RWPE1 (cell line): ENCODE measurements at regions not wholly inside any gene's neighbourhood (a gene's known extent, or its start where the extent isn't known, plus 50 kb on each side); places are given as distances from the start of the nearest gene placed in this dataset.
"Not testable (repeated sequence)": the region's sequence is repeated elsewhere in the genome, so short reads cannot be mapped to it uniquely, and the experiment has no call there.

Experiments used
- CTCF ChIA-PET: fragments of 350-600 bp; sonication (Branson Sonifier 250); formaldehyde crosslinking; extraction: SDS; loops from one replicate; lab custom pipeline; 2021; lab: Yijun Ruan, JAX
- POLR2A ChIA-PET: fragments of 400-600 bp; formaldehyde crosslinking; extraction: SDS; loops from one replicate; lab custom pipeline; 2020; ENCODE audit warnings: antibody characterized with exemption; ENCODE audit not compliant: low non-redundant PET; lab: Yijun Ruan, JAX
- DNase-seq: peaks from one replicate; pipeline ENCODE4 v3.0.0; 2012; ENCODE audit warnings: low spot score
- H3K27ac ChIP-seq: fragments of 450-650 bp; 2 replicates; pipeline ENCODE4 v1.5.1; 2017
- CTCF ChIP-seq: fragments of 450-650 bp; conservative IDR thresholded peaks from 2 replicates; pipeline ENCODE4 v1.5.1; 2017; ENCODE audit warnings: low read depth, mild to moderate bottlenecking

DNA sequence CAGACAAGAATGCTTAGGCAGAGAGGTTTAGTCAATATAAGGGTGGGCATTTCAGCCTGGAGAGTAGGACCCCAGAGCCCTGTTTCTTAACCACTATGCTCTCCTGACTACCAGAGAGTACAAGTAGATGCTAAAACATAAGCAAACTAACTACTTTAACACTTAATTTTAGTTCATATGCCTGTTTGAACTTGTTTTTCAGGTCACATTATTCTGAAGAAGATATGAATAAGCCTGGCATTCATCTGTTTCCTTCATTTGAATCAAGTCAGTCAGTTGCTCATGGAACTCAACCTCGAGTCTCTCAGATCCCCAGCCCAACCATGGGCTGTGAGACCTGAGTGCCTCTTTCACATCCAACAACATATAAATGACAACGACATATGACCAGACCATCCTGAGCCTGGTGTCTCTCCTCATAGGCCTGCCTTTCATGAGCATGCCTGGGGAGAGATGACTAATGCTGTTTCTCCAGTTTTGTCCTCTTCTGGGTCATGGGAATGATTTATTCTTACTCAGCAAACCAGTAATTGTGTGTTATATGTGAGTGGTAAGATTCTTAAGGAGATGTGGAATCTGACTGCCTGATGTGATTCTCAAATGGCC, 251.1 kb upstream of the BTG1 start:
- no peak overlapping the region for H3K27ac ChIP-seq
- CTCF ChIA-PET, result interaction anchor here (0.5 kb wide), 1 partner anchor 178 kb away, joined by 3 read pairs; no protein-coding TSS in a partner anchor
- POLR2A ChIA-PET, result no interaction called here
- TF ChIP-seq CTCF, result no peak
- DNase-seq, result peak; percentile 74

DNA sequence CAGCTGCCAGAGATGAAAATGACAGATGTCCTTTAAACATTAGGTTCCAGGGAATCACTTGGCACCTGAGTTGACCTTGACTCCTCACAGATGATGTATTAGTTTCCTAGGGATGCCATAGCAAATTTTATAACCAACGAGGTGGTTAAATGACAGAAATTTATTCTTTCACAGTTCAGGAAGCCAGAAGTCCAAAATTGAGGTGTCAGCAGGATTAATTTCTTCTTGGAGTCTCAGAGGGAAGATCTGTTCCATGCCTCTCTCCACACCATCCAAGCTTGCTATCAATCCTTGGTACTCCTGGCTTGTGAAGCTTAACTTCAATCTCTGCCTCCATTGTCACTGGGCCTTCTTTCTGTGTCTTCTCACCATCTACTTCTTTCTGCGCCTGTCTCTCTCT, 249.7 kb upstream of the BTG1 start:
- no peak for TF ChIP-seq CTCF
- ChIA-PET POLR2A (no interaction called here), CTCF (no interaction called here)
- no peak overlapping the region for H3K27ac ChIP-seq
- DNase-seq, result no peak

- DNase-seq, result no peak
- ChIA-PET CTCF (no interaction called here), POLR2A (no interaction called here)
- no peak for TF ChIP-seq CTCF
- H3K27ac ChIP-seq, result no peak overlapping the region
Measured at GRCh38 chr12:92394895-92395294, 249.2 kb upstream of the BTG1 start.

DNA sequence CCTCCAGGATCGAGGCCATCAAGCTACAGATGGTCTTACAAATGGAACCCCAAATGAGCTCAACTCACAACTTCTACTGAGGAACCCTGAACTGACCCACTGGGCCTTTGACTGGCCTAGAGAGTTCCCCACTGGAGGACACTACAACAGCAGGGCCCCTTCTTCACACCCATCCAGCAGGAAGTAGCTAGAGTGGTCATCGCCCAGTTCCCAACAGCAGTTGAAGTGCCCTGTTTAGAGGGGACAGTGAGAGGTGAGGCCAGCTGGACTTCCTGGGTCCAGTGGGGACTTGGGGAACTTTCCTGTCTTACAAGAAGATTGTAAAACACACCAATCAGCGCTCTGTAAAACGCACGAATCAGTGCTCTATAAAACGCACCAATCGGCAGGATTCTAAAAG, 247.9 kb upstream of the BTG1 start:
- CTCF ChIA-PET, result no interaction called here
- no peak overlapping the region for H3K27ac ChIP-seq
- no peak for TF ChIP-seq CTCF
- no peak for DNase-seq
- POLR2A ChIA-PET, result no interaction called here

DNA sequence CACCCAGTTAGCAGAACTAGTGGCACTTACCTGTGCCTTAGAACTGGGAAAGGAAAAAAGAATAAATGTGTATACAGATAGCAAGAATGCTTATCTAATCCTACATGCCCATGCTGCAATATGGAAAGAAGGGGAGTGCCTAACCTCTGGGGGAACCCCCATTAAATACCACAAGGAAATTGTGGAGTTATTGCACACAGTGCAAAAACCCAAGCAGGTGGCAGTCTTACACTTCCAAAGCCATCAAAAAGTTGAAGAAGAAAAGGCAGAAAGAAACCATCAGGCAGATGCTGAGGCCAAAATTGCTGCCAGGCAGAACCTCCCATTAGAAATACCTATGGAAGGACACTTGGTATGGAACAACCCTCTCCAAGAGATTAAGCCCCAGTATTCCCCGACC, 246.1 kb upstream of the BTG1 start:
- DNase-seq, H3K27ac ChIP-seq, POLR2A ChIA-PET, CTCF ChIA-PET: not testable (repeated sequence)

GRCh38 chr12:92389466-92389865, 243.8 kb upstream of the BTG1 start:
- POLR2A ChIA-PET, result no interaction called here
- no peak for TF ChIP-seq CTCF
- no peak for DNase-seq
- CTCF ChIA-PET, result no interaction called here
- H3K27ac ChIP-seq, result no peak overlapping the region

GRCh38 chr12:92385296-92385695, 239.7 kb upstream of the BTG1 start:
- no peak for DNase-seq
- TF ChIP-seq CTCF, result no peak
- no peak overlapping the region for H3K27ac ChIP-seq
- POLR2A ChIA-PET, result no interaction called here
- CTCF ChIA-PET, result no interaction called here
